Fibroblast of skin of scalp (primary cell): ENCODE measurements at regions not wholly inside any gene's neighbourhood (a gene's known extent, or its start where the extent isn't known, plus 50 kb on each side); places are given as distances from the start of the nearest gene placed in this dataset.
"Not testable (repeated sequence)": the region's sequence is repeated elsewhere in the genome, so short reads cannot be mapped to it uniquely, and the experiment has no call there.

Source experiments
- DNase-seq: peaks from one replicate; pipeline ENCODE4 v3.0.0-alpha.2; 2013

- DNase-seq, result not testable (repeated sequence)
These were observed 243.2 kb downstream of the CWH43 start for GRCh38 chr4:49229243-49229642.

DNA sequence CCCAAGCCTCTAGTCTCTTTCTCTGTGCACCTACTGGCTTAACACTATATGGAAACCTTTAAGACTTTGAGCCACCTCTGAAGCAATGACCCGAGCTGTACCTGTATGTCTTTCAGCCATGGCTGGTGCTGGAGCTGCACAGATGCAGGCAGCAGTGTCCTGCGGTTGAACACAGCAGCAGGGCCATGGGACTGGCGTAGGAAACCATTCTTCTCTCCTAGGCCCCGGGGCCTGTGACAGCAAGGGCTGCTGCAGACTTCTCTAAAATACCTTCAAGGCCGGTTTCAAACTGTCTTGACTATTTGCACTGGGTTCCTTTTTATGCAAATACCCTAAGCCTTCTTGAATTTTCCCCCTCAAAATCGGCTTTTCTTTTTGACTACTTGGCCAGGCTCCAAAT is 243.6 kb downstream of the CWH43 start:
- DNase-seq, result not testable (repeated sequence)

DNA sequence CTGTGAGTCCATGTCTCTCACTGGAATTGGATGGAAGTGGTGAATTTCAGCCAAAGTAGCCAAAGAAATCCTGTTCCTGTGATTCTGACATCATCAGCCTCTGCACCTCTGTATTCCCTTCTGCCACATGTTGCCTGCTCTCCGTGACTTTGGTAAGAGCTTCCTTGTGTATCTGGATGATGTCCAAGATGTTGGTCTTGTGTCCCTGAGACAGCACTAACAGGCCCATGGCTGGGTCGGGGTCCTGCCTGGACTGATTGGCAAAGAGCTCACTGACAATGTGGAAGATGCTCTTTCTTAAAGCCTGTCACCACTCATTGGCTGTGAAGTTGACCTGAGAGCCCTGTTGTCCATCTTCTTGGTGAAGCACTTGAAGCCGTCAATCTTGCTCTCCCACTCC is 247.3 kb downstream of the CWH43 start:
- not testable (repeated sequence) for DNase-seq

DNA sequence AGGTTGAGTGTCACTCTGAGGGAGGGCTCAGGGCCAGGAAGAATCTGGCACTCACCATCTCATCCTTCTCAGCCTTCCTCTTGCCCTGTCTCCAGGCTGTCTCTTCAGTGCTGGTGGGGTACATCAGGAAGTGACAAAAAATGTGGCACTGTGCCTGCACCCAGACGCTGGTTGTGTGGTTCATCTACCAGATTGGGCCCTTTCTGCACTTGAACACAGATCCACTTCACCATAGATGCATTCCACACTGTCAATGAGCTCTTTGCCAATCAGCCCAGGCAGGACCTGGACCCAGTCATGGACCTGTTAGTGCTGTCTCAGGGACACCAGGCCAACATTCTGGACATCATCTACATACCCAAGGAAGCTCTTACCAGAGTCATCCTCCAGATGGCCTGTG is 247.7 kb downstream of the CWH43 start:
- not testable (repeated sequence) for DNase-seq

DNA sequence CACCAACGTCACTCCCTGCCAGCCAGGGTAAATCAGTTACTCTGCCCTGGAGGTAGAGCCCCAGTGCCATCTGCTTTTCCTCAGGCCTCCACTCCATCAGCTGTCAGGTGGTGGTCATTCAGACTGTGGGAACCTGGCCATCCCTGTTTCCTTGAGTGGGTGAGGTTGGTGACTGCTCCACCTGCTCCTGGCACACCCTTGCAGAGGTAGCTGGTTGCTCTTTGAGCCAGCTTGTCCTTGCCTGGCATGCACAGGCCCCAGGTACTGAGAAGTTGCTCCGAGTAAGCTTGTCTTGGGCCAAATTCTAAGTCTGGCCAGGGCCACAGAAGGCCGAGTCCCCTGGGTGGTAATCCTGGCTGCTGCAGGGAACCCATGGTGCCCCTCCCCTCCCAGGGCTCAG is 248.3 kb downstream of the CWH43 start:
- not testable (repeated sequence) for DNase-seq

GRCh38 chr4:49235413-49236160 is 249.5 kb downstream of the CWH43 start:
- not testable (repeated sequence) for DNase-seq

DNA sequence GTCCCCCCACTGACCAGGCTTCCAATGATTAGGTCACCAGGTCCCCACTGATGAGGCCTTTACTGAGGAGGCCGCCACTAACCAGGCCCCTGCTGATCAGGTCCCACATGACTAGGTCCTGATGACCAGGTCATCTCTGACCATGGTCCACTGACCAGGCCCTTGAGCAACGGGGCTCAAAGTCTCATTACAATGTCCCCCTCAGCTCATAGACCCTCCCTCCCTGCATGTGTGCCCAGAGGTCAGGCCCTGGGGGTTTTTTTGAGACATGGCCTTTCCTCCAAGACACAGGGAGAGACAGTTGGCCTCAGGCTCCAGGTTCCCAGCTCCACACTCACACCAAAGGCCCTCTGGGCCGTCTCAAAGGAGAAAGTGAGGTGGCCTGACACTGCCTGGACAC is 250.4 kb downstream of the CWH43 start:
- DNase-seq, result not testable (repeated sequence)

GRCh38 chr4:49241295-49241694 is 255.2 kb downstream of the CWH43 start:
- DNase-seq, result not testable (repeated sequence)

DNA sequence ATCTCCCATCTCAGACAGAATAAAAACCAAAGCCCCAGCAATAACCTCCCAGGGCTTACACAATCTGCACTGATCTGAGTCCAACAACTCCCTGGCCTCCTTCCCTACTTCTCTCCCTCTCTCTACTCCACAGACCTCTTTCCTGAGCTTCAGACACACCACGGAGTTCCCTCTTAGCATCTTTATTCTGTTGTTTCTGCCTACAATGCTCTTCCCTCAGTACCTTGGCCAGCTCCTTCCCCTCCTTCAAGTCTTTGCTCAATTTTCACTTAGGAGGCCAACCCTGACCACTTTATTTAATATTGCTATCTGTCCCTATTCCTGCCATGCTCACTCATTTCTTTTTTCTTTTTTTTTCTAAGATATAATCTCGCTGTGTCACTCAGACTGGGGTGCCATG is 276.7 kb downstream of the CWH43 start:
- DNase-seq, result not testable (repeated sequence)

- DNase-seq, result not testable (repeated sequence)
These were observed 284.4 kb downstream of the CWH43 start for GRCh38 chr4:49270435-49270834.

GRCh38 chr4:49270912-49271311 is 284.8 kb downstream of the CWH43 start:
- not testable (repeated sequence) for DNase-seq

GRCh38 chr4:49285905-49286304 is 299.8 kb downstream of the CWH43 start:
- not testable (repeated sequence) for DNase-seq

DNA sequence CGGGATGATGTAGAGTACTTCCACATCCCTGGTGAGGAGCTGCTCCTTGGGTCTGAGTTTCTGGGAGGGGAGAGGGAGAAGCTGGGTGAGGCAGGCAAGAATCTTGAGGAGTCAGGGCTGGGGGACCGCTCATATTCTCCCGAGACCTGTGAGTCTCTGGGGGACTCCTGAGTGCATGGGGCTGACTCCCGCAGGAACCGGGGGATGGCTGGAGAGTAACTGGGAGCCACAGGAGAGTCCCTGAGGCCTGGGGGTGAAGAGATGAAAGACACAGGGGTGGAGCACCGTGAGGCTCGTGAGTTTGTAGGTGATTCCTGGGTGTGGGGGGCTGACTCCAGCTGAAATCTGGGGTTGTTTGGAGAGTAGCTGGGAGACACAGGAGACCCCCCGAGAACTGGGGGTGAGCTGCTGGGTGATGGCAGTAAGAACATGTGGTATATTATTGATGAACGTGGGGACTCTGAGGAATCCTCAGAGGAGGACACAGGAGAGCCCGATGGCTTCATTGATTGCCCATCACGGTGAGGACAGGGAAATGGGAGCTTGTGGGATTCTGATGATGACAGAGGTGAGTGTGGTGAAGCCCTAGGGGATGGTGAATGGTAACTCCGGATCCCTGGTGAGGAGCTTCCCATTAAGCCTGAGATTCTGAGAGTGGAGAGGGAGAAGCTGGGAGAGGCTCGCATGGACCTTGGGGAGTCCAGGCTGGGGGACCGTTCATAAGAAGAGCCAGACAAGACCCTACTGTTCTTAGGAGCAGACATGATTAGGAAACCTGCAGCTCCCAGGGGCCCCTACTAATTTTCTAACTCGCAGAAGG is 301.1 kb downstream of the CWH43 start:
- DNase-seq, result not testable (repeated sequence)

DNA sequence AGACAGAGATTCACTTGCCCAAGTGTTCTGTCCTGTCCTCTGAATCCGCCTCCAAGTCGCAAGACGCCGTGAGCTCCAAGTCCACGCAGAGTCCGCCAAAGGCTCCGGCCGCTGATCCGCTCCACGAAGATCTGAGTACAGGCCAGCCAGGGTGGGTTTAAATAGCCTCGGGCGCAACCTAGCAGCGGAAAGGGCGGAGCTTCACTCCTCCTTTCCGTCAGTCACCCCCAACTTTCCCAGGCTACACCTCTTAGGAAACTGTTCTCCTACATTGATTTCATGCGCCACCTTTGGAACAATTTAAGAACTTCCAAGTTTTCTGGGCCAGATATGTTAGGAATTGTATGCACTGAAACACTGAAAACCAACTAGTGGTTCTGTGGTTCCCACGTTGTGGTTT is 301.8 kb downstream of the CWH43 start:
- DNase-seq, result peak; percentile 2

DNA sequence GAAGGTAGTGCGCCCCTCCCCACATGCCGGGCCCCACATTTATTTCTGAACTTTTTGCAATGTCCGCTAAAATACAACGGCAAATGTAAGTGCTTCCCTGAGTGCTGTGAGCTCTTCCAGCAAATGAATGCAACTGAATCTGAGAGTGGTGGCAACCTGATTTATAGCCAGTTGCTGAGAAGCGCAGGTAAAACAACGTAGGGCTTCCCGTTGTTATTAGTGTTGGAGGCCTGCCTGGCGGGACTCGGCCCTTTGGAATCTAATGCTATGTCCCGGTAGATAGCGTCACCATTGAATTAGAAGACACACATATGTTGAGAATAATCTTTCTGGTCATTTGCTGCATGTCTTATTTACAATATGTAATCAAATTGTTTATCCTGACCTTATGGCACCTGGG is 302.7 kb downstream of the CWH43 start:
- DNase-seq, result peak; percentile 2

- not testable (repeated sequence) for DNase-seq
These were observed 328.7 kb downstream of the CWH43 start for GRCh38 chr4:49314815-49315214.

GRCh38 chr4:49320725-49321410 is 334.8 kb downstream of the CWH43 start:
- not testable (repeated sequence) for DNase-seq

DNA sequence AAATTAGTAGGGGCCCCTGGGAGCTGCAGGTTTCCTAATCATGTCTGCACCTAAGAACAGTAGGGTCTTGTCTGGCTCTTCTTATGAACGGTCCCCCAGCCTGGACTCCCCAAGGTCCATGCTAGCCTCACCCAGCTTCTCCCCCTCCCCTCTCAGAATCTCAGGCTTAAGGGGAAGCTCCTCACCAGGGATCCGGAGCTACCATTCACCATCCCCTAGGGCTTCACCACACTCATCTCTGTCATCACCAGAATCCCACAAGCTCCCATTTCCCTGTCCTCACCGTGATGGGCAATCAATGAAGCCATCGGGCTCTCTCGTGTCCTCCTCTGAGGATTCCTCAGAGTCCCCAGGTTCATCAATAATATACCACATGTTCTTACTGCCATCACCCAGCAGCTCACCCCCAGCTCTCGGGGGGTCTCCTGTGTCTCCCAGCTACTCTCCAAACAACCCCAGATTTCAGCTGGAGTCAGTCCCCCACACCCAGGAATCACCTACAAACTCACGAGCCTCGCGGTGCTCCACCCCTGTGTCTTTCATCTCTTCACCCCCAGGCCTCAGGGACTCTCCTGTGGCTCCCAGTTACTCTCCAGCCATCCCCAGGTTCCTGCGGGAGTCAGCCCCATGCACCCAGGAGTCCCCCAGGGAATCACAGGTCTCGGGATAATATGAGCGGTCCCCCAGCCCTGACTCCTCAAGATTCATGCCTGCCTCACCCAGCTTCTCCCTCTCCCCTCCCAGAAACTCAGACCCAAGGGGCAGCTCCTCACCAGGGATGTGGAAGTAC is 335.6 kb downstream of the CWH43 start:
- DNase-seq, result not testable (repeated sequence)

GRCh38 chr4:49322610-49323572 is 336.8 kb downstream of the CWH43 start:
- DNase-seq, result not testable (repeated sequence)

- DNase-seq, result not testable (repeated sequence)
These were observed 337.5 kb downstream of the CWH43 start for GRCh38 chr4:49323573-49323940.
